ENCODE measurements at regions not wholly inside any gene's neighbourhood (a gene's known extent, or its start where the extent isn't known, plus 50 kb on each side); places are given as distances from the start of the nearest gene placed in this dataset.

DNA sequence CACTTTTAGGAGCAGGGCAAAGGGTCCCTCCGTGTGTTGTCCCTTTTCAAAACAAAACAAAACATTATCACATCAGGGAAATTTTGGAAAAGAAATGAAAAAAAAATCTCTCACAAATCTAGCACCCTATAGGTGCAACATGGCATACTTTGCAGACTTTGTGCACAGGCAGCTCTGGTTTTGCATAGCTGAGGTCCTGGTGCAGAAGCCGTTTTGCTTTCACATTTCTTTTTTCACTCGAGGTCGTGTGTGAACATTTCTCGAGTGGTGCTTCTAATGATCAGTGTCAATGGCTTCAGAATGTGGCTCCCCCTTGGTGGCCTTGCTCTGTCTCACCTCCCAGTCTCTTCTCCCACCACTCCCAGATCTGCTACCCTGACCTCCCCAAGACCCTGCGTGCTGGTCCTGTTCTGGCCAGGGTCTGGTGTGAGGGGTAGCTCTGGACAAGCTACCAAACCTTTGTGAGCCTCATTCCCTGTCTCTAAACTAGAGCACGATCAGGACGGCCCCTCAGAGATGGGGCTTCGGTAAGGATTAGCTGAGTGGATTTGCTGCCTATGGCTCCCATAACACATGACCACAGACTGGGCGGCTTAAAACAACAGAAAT, 258.0 kb downstream of the NSG2 start (continued):
- TF ChIP-seq, protein P1, sequence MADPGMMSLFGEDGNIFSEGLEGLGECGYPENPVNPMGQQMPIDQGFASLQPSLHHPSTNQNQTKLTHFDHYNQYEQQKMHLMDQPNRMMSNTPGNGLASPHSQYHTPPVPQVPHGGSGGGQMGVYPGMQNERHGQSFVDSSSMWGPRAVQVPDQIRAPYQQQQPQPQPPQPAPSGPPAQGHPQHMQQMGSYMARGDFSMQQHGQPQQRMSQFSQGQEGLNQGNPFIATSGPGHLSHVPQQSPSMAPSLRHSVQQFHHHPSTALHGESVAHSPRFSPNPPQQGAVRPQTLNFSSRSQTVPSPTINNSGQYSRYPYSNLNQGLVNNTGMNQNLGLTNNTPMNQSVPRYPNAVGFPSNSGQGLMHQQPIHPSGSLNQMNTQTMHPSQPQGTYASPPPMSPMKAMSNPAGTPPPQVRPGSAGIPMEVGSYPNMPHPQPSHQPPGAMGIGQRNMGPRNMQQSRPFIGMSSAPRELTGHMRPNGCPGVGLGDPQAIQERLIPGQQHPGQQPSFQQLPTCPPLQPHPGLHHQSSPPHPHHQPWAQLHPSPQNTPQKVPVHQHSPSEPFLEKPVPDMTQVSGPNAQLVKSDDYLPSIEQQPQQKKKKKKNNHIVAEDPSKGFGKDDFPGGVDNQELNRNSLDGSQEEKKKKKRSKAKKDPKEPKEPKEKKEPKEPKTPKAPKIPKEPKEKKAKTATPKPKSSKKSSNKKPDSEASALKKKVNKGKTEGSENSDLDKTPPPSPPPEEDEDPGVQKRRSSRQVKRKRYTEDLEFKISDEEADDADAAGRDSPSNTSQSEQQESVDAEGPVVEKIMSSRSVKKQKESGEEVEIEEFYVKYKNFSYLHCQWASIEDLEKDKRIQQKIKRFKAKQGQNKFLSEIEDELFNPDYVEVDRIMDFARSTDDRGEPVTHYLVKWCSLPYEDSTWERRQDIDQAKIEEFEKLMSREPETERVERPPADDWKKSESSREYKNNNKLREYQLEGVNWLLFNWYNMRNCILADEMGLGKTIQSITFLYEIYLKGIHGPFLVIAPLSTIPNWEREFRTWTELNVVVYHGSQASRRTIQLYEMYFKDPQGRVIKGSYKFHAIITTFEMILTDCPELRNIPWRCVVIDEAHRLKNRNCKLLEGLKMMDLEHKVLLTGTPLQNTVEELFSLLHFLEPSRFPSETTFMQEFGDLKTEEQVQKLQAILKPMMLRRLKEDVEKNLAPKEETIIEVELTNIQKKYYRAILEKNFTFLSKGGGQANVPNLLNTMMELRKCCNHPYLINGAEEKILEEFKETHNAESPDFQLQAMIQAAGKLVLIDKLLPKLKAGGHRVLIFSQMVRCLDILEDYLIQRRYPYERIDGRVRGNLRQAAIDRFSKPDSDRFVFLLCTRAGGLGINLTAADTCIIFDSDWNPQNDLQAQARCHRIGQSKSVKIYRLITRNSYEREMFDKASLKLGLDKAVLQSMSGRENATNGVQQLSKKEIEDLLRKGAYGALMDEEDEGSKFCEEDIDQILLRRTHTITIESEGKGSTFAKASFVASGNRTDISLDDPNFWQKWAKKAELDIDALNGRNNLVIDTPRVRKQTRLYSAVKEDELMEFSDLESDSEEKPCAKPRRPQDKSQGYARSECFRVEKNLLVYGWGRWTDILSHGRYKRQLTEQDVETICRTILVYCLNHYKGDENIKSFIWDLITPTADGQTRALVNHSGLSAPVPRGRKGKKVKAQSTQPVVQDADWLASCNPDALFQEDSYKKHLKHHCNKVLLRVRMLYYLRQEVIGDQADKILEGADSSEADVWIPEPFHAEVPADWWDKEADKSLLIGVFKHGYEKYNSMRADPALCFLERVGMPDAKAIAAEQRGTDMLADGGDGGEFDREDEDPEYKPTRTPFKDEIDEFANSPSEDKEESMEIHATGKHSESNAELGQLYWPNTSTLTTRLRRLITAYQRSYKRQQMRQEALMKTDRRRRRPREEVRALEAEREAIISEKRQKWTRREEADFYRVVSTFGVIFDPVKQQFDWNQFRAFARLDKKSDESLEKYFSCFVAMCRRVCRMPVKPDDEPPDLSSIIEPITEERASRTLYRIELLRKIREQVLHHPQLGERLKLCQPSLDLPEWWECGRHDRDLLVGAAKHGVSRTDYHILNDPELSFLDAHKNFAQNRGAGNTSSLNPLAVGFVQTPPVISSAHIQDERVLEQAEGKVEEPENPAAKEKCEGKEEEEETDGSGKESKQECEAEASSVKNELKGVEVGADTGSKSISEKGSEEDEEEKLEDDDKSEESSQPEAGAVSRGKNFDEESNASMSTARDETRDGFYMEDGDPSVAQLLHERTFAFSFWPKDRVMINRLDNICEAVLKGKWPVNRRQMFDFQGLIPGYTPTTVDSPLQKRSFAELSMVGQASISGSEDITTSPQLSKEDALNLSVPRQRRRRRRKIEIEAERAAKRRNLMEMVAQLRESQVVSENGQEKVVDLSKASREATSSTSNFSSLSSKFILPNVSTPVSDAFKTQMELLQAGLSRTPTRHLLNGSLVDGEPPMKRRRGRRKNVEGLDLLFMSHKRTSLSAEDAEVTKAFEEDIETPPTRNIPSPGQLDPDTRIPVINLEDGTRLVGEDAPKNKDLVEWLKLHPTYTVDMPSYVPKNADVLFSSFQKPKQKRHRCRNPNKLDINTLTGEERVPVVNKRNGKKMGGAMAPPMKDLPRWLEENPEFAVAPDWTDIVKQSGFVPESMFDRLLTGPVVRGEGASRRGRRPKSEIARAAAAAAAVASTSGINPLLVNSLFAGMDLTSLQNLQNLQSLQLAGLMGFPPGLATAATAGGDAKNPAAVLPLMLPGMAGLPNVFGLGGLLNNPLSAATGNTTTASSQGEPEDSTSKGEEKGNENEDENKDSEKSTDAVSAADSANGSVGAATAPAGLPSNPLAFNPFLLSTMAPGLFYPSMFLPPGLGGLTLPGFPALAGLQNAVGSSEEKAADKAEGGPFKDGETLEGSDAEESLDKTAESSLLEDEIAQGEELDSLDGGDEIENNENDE (IDR thresholded peaks at IDR 0.05; ENCODE audit: insufficient replicate concordance, low read length), result no peak
- no peak for TF ChIP-seq JUN (IDR thresholded peaks at IDR 0.05; ENCODE audit: low read depth, low read length)
- no peak for TF ChIP-seq HDAC6 (IDR thresholded peaks at IDR 0.05; ENCODE audit: low read depth, low read length)
- no peak for TF ChIP-seq KDM5A (IDR thresholded peaks at IDR 0.05; ENCODE audit: low read length)
- TF ChIP-seq RFX5 (IDR thresholded peaks at IDR 0.05; ENCODE audit: borderline replicate concordance, low read depth, low read length), result no peak
- no peak for TF ChIP-seq KDM4A (IDR thresholded peaks at IDR 0.05; ENCODE audit: low read depth, low read length, severe bottlenecking)
- TF ChIP-seq CBX5 (IDR thresholded peaks at IDR 0.05; ENCODE audit: low read depth, low read length), result no peak
- no peak for TF ChIP-seq MAX (IDR thresholded peaks at IDR 0.05)
- no peak for TF ChIP-seq SP2 (IDR thresholded peaks at IDR 0.05; ENCODE audit: low read length)
- TF ChIP-seq EP300 (IDR thresholded peaks at IDR 0.05; ENCODE audit: borderline replicate concordance in 1 of 2, low read depth in 2 of 2, low read length in 2 of 2), result no peak
